VCaP (cell line): ENCODE measurements at regions not wholly inside any gene's neighbourhood (a gene's known extent, or its start where the extent isn't known, plus 50 kb on each side); places are given as distances from the start of the nearest gene placed in this dataset.

Source experiments
- H3K27ac ChIP-seq: fragments of 450-650 bp; 2 replicates; pipeline ENCODE4 v1.5.1; 2017
- TF ChIP-seq, protein P1 (sequence below): fragments of 450-650 bp; conservative IDR thresholded peaks from 2 replicates; pipeline ENCODE4 v1.5.1; 2017; ENCODE audit warnings: mild to moderate bottlenecking, moderate library complexity

DNA sequence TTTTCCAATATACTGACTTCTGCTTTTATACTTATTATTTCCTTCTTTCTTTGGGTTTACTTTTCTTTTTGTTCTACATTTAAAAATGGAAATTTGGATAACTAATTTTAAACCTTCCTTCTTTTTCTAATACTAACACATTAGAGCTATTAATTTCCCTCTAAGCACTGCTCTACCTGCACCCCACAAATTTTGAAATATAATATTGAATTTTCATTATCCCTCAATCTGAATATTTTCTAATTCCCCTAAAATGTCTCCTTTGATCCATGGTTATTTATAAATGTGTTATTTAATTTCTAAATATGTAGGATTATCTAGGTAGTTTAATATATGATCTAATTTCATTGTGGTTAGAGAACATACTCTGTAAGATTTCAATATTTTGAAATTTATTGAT lies 63.4 kb upstream of the LGALSL start:
- no peak overlapping the region for H3K27ac ChIP-seq
- TF ChIP-seq, protein P1, sequence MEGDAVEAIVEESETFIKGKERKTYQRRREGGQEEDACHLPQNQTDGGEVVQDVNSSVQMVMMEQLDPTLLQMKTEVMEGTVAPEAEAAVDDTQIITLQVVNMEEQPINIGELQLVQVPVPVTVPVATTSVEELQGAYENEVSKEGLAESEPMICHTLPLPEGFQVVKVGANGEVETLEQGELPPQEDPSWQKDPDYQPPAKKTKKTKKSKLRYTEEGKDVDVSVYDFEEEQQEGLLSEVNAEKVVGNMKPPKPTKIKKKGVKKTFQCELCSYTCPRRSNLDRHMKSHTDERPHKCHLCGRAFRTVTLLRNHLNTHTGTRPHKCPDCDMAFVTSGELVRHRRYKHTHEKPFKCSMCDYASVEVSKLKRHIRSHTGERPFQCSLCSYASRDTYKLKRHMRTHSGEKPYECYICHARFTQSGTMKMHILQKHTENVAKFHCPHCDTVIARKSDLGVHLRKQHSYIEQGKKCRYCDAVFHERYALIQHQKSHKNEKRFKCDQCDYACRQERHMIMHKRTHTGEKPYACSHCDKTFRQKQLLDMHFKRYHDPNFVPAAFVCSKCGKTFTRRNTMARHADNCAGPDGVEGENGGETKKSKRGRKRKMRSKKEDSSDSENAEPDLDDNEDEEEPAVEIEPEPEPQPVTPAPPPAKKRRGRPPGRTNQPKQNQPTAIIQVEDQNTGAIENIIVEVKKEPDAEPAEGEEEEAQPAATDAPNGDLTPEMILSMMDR = no peak

DNA sequence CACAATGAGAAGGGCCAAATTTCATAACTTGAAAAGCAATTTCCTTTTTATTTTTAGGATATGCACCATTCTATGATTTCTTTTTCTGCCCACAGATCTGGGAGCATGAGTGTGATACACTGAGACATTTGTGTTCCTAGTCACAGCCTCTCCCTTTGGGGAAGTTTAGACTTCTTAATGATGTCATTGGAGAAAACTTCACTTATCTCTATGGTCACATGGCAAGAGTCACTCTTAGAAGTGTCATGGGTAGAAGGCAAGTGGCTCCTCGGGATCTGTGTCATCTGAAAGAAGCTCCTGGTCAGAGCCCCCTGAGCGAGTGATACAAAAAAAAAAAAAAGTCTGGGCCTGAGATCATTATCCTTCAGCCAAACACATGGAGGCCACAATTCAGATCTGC lies 62.5 kb upstream of the LGALSL start:
- TF ChIP-seq, protein P1 = no peak
- H3K27ac ChIP-seq = no peak overlapping the region

- no peak overlapping the region for H3K27ac ChIP-seq
- TF ChIP-seq, protein P1 = no peak
Measured at GRCh38 chr2:64391940-64392339, 62.0 kb upstream of the LGALSL start.

GRCh38 chr2:64392529-64392928 lies 61.4 kb upstream of the LGALSL start:
- TF ChIP-seq, protein P1 = no peak
- H3K27ac ChIP-seq = no peak overlapping the region

DNA sequence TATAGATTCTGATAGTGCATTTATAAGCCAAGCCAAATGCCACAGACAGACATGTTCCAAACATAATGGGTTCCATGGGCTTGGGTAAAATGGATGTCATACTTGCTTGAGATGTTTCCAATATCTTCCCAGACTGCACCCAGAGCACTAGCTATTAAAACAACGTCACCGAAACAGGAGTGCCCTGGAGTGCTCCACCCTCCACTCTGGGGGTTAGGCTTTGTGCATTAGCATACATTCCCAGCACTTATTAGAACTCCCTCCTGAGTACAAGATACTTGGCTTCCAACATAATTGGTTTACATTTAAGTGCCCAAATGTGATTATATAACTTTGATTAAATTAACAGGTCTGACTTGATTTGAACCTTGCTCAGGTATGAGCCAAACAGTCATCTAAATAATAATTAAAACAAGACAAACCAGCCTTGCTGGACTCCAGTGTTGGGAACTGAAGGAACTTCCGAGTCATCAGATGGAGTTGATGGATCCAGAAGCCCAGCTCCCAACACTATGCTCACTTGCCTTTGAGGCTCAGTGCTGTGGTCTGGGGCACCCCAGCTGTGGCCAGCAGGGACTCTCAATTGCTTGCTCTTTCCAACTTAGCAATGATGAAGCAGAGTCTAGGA lies 60.5 kb upstream of the LGALSL start:
- H3K27ac ChIP-seq = no peak overlapping the region
- TF ChIP-seq, protein P1 = no peak

GRCh38 chr2:64394153-64394552 lies 59.8 kb upstream of the LGALSL start:
- TF ChIP-seq, protein P1 = no peak
- no peak overlapping the region for H3K27ac ChIP-seq

DNA sequence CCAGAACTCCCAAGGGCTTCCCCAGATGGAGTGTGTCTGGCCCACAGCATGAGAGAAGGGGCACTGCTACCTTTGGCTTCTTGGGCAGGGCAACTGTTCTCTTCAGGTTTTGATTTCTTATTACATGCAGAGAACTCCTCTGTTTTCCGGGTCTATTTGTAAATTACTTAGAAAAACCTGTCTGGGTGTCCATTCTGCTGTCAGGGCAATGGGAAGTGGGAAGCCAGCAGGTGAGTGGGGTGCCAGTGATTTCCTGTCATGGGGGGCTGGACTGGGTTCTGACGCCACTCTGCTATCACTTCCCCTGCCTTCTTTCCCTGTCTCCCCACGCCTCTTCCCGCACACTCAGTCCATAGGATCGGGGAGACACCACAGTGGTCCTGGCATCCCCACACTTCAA lies 58.0 kb upstream of the LGALSL start:
- TF ChIP-seq, protein P1 = no peak
- H3K27ac ChIP-seq = no peak overlapping the region
